ENCODE measurements at regions not wholly inside any gene's neighbourhood (a gene's known extent, or its start where the extent isn't known, plus 50 kb on each side); places are given as distances from the start of the nearest gene placed in this dataset.

GRCh38 chr10:130889780-130890179 lies 421.7 kb downstream of the TCERG1L start:
- no peak for TF ChIP-seq CTCF (IDR thresholded peaks at IDR 0.05; ENCODE audit: low read length)
- no peak for TF ChIP-seq EZH2 (IDR thresholded peaks at IDR 0.05; ENCODE audit: borderline replicate concordance, low read length)
